ENCODE measurements at regions not wholly inside any gene's neighbourhood (a gene's known extent, or its start where the extent isn't known, plus 50 kb on each side); places are given as distances from the start of the nearest gene placed in this dataset.

DNA sequence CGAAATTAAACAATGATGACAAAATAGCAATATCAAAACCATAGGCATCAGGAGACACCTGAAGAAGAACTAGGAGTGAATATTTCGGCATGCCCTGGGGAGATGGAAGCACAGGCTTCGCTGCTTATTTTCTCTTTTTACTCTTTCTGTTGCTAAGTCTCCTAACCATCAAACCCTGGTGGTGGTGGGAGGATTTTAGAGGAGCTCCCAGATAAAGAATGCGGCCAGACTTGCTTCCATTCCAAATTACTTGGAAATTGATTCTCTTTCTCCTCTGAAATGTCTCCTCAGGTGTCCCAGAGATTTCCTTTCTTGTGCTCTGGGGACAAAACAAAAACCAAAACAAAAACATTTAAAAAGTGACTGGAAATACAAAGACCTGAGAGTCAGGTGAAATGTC is 243.0 kb downstream of the KBTBD8 start:
- TF ChIP-seq, protein P1, sequence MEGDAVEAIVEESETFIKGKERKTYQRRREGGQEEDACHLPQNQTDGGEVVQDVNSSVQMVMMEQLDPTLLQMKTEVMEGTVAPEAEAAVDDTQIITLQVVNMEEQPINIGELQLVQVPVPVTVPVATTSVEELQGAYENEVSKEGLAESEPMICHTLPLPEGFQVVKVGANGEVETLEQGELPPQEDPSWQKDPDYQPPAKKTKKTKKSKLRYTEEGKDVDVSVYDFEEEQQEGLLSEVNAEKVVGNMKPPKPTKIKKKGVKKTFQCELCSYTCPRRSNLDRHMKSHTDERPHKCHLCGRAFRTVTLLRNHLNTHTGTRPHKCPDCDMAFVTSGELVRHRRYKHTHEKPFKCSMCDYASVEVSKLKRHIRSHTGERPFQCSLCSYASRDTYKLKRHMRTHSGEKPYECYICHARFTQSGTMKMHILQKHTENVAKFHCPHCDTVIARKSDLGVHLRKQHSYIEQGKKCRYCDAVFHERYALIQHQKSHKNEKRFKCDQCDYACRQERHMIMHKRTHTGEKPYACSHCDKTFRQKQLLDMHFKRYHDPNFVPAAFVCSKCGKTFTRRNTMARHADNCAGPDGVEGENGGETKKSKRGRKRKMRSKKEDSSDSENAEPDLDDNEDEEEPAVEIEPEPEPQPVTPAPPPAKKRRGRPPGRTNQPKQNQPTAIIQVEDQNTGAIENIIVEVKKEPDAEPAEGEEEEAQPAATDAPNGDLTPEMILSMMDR (IDR thresholded peaks at IDR 0.05), result no peak
- TF ChIP-seq POLR2AphosphoS5 (IDR thresholded peaks at IDR 0.05), result no peak
